NT2/D1 (cell line): ENCODE measurements at regions not wholly inside any gene's neighbourhood (a gene's known extent, or its start where the extent isn't known, plus 50 kb on each side); places are given as distances from the start of the nearest gene placed in this dataset.

Experiments used
- SUZ12 ChIP-seq: IDR thresholded peaks from 2 replicates; pipeline ENCODE4 v1.6.1; 2011; ENCODE audit not compliant: insufficient read length, insufficient read depth; ENCODE audit errors: extremely low read depth
- YY1 ChIP-seq: IDR thresholded peaks from 2 replicates; pipeline ENCODE4 v1.6.1; 2011; ENCODE audit not compliant: insufficient read length, insufficient read depth
- ZNF274 ChIP-seq: IDR thresholded peaks from 2 replicates; pipeline ENCODE4 v1.6.1; 2011; ENCODE audit warnings: mild to moderate bottlenecking, low read depth, low read length

DNA sequence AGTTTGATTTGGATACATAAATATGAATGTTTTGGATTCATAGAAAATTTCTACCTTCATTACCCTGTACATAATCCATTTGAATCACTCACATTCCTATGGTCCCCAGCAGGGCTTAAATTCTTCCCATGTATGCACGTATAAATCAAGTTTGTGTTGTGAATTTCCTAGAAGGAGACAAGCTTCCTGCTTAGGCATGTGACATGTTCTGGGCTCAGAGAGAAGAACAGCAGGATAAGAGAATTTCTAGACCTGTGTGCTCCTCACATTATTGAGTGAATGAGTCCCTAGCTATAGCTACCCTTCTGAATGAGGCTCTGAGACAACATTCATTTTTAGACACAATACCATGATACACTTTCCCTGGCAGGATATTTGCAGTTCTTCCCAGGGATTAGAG is 229.1 kb downstream of the YTHDC2 start:
- TF ChIP-seq YY1 (no peak), ZNF274 (no peak), SUZ12 (no peak)
